GM21529 (cell line): ENCODE measurements at regions not wholly inside any gene's neighbourhood (a gene's known extent, or its start where the extent isn't known, plus 50 kb on each side); places are given as distances from the start of the nearest gene placed in this dataset.

ENCODE experiments used
- ATAC-seq: cut with Tn5 transposase; IDR thresholded peaks from one replicate; pipeline ENCODE4 v1.9.1; 2021; ENCODE audit not compliant: unreplicated experiment

GRCh38 chr2:3959372-3959771, 256.0 kb downstream of the DCDC2C start:
- no peak for ATAC-seq

- ATAC-seq, result no peak
These were observed 256.7 kb downstream of the DCDC2C start for GRCh38 chr2:3960106-3960505.

GRCh38 chr2:3962719-3963118, 259.3 kb downstream of the DCDC2C start:
- no peak for ATAC-seq

- no peak for ATAC-seq
These were observed 261.8 kb downstream of the DCDC2C start for GRCh38 chr2:3965211-3965610.

- no peak for ATAC-seq
These were observed 262.6 kb downstream of the DCDC2C start for GRCh38 chr2:3965953-3966352.

- ATAC-seq, result no peak
These were observed 263.1 kb downstream of the DCDC2C start for GRCh38 chr2:3966470-3966869.

GRCh38 chr2:3968736-3969135, 265.4 kb downstream of the DCDC2C start:
- no peak for ATAC-seq

- no peak for ATAC-seq
These were observed 267.6 kb downstream of the DCDC2C start for GRCh38 chr2:3970791-3971651.

- no peak for ATAC-seq
These were observed 268.3 kb downstream of the DCDC2C start for GRCh38 chr2:3971652-3972192.

- ATAC-seq, result no peak
These were observed 269.0 kb downstream of the DCDC2C start for GRCh38 chr2:3972377-3972776.

- no peak for ATAC-seq
These were observed 271.4 kb downstream of the DCDC2C start for GRCh38 chr2:3974765-3975164.

GRCh38 chr2:3981446-3981987, 278.1 kb downstream of the DCDC2C start:
- ATAC-seq, result no peak

GRCh38 chr2:3982160-3982559, 278.8 kb downstream of the DCDC2C start:
- ATAC-seq, result no peak

- ATAC-seq, result no peak
These were observed 282.7 kb downstream of the DCDC2C start for GRCh38 chr2:3986063-3986462.

GRCh38 chr2:3986530-3987258, 283.3 kb downstream of the DCDC2C start:
- no peak for ATAC-seq

GRCh38 chr2:4002841-4003403, 299.5 kb downstream of the DCDC2C start:
- no peak for ATAC-seq

GRCh38 chr2:4012197-4012596, 308.8 kb downstream of the DCDC2C start:
- ATAC-seq, result no peak

GRCh38 chr2:4018535-4018934, 315.2 kb downstream of the DCDC2C start:
- no peak for ATAC-seq

GRCh38 chr2:4020153-4020552, 316.8 kb downstream of the DCDC2C start:
- no peak for ATAC-seq

GRCh38 chr2:4020649-4021048, 317.3 kb downstream of the DCDC2C start:
- no peak for ATAC-seq

- ATAC-seq, result no peak
These were observed 321.2 kb downstream of the DCDC2C start for GRCh38 chr2:4024605-4025004.
